ENCODE measurements at regions not wholly inside any gene's neighbourhood (a gene's known extent, or its start where the extent isn't known, plus 50 kb on each side); places are given as distances from the start of the nearest gene placed in this dataset.

GRCh38 chr21:22795091-22795490 is 1796.9 kb downstream of the NCAM2 start:
- TF ChIP-seq, protein P1, sequence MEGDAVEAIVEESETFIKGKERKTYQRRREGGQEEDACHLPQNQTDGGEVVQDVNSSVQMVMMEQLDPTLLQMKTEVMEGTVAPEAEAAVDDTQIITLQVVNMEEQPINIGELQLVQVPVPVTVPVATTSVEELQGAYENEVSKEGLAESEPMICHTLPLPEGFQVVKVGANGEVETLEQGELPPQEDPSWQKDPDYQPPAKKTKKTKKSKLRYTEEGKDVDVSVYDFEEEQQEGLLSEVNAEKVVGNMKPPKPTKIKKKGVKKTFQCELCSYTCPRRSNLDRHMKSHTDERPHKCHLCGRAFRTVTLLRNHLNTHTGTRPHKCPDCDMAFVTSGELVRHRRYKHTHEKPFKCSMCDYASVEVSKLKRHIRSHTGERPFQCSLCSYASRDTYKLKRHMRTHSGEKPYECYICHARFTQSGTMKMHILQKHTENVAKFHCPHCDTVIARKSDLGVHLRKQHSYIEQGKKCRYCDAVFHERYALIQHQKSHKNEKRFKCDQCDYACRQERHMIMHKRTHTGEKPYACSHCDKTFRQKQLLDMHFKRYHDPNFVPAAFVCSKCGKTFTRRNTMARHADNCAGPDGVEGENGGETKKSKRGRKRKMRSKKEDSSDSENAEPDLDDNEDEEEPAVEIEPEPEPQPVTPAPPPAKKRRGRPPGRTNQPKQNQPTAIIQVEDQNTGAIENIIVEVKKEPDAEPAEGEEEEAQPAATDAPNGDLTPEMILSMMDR (IDR thresholded peaks at IDR 0.05; ENCODE audit: low read depth, low read length), result no peak
- no peak for TF ChIP-seq EZH2phosphoT487 (IDR thresholded peaks at IDR 0.05; ENCODE audit: low read depth)

All from OCI-LY3 (cell line).